K562 (cell line): ENCODE measurements at regions not wholly inside any gene's neighbourhood (a gene's known extent, or its start where the extent isn't known, plus 50 kb on each side); places are given as distances from the start of the nearest gene placed in this dataset.

Source experiments
- ATAC-seq: fragments of 200-7000 bp; cut with Tn5 transposase; 3 replicates; pipeline ENCODE4 v1.9.1; 2020; ENCODE audit warnings: moderate library complexity
- BruUV-seq: library from RNA; stranded (reverse); fragments of 400-500 nt; replicated peaks from 2 replicates; lab custom pipeline; 2021; lab: Mats Ljungman, UMichigan
- CTCF ChIA-PET: fragments of 300-600 bp; formaldehyde crosslinking; extraction: SDS; loops from one replicate; lab custom pipeline; 2021; ENCODE audit warnings: low intra/inter-chr PET ratio; lab: Yijun Ruan, JAX
- POLR2A ChIA-PET: fragments of 300-600, 350-650 bp; sonication (Branson Sonifier 250); formaldehyde crosslinking; extraction: SDS; loops from one replicate; lab custom pipeline; 2021; ENCODE audit warnings: antibody characterized with exemption, inconsistent platforms; lab: Yijun Ruan, JAX
- DNase-seq, 4 experiments: peaks; one replicate each; pipeline versions ENCODE4 v3.0.0 to v3.0.0-alpha.2; 2011 to 2018; ENCODE audit warnings: low spot score in 3 of 4, mixed read lengths in 3 of 4; ENCODE audit errors: extremely low read depth in 1 of 4
- FAIRE-seq: peaks from 2 replicates; lab custom pipeline; 2011; peaks lifted over from hg19 to GRCh38; lab: Jason Lieb, UNC
- H2AFZ ChIP-seq: 2 replicates; pipeline ENCODE4 v1.6.0; 2011; ENCODE audit warnings: low read depth, low read length, control low read depth, inconsistent platforms
- H3K27ac ChIP-seq: fragments of 200-600 bp; 3 replicates; pipeline ENCODE4 v1.8.0; 2011; ENCODE audit warnings: low read depth, mild to moderate bottlenecking, control low read depth, inconsistent platforms, low read length, moderate library complexity, mixed read lengths; ENCODE audit errors: extremely low read depth
- H3K27me3 ChIP-seq, 2 experiments: fragments of 300-600 bp in 1 of 2; 2 replicates in 1 of 2; 3 replicates in 1 of 2; pipeline versions ENCODE4 v1.6.0 to v1.8.0; 2011; ENCODE audit warnings: inconsistent platforms in 2 of 2, low read length in 2 of 2, mild to moderate bottlenecking in 1 of 2, mixed read lengths in 1 of 2, moderate library complexity in 1 of 2; ENCODE audit not compliant: control insufficient read depth in 2 of 2, insufficient read depth in 2 of 2
- H3K36me3 ChIP-seq: fragments of 300-600 bp; 3 replicates; pipeline ENCODE4 v1.8.0; 2011; ENCODE audit warnings: mild to moderate bottlenecking, low read length, inconsistent platforms; ENCODE audit not compliant: control insufficient read depth, insufficient read depth
- H3K4me1 ChIP-seq, 2 experiments: fragments of 200-600 bp in 1 of 2; replicated peaks in 1 of 2; 2 replicates in 1 of 2; 3 replicates in 1 of 2; pipeline versions ENCODE4 v1.5.1 to v1.8.0; 2011; ENCODE audit warnings: inconsistent platforms in 2 of 2, low read length in 2 of 2, mild to moderate bottlenecking in 1 of 2, mixed read lengths in 1 of 2, moderate library complexity in 1 of 2; ENCODE audit not compliant: control insufficient read depth in 2 of 2, insufficient read depth in 2 of 2
- H3K4me2 ChIP-seq: 2 replicates; pipeline ENCODE4 v1.6.1; 2011; ENCODE audit warnings: low read length, control low read depth, inconsistent platforms, mixed read lengths; ENCODE audit not compliant: insufficient read depth
- H3K4me3 ChIP-seq: fragments of 200-600 bp; sonication (generic), shearing (Covaris generic); 2 replicates; pipeline ENCODE4 v1.5.1; 2016; ENCODE audit warnings: control low read depth, inconsistent platforms
- H3K79me2 ChIP-seq: fragments of 200-600 bp; 3 replicates; pipeline ENCODE4 v1.8.0; 2011; ENCODE audit warnings: low read length, inconsistent platforms; ENCODE audit not compliant: control insufficient read depth, insufficient read depth
- H3K9ac ChIP-seq, 2 experiments: 2 replicates each; pipeline versions ENCODE4 v1.6.0 to v1.6.1; 2011; ENCODE audit warnings: low read depth in 2 of 2, low read length in 2 of 2, control low read depth in 1 of 2, inconsistent platforms in 1 of 2, mild to moderate bottlenecking in 1 of 2, mixed read lengths in 1 of 2; ENCODE audit not compliant: insufficient read depth in 1 of 2
- H3K9me1 ChIP-seq: one replicate; pipeline ENCODE4 v1.6.0; 2011; ENCODE audit warnings: inconsistent platforms, mild to moderate bottlenecking, low read length, moderate library complexity; ENCODE audit not compliant: control insufficient read depth, insufficient read depth
- H3K9me3 ChIP-seq: replicated peaks from 2 replicates; pipeline ENCODE4 v1.5.1; 2011; ENCODE audit warnings: low read depth, low read length, inconsistent platforms; ENCODE audit not compliant: control insufficient read depth, insufficient read depth
- H4K20me1 ChIP-seq: replicated peaks from 2 replicates; pipeline ENCODE4 v1.6.1; 2011; ENCODE audit warnings: low read length, inconsistent platforms, mixed read lengths; ENCODE audit not compliant: control insufficient read depth, insufficient read depth
- FIP1L1 ChIP-seq: fragments of 200-400 bp; formaldehyde crosslinking; IDR thresholded peaks from 2 replicates; pipeline ENCODE4 v1.6.1; 2018; ENCODE audit warnings: mild to moderate bottlenecking, low read depth, low read length; ENCODE audit not compliant: poor library complexity, severe bottlenecking
- FOSL1 ChIP-seq: fragments of 200-800 bp; sonication (Bioruptor generic); conservative IDR thresholded peaks from 2 replicates; pipeline ENCODE4 v1.6.1; 2016; ENCODE audit warnings: missing genetic modification characterization, missing compliant biosample characterization
- GABPA ChIP-seq: fragments of 200-800 bp; sonication (Bioruptor generic); conservative IDR thresholded peaks from 2 replicates; pipeline ENCODE4 v1.6.1; 2016; ENCODE audit warnings: low read depth, missing genetic modification characterization, missing compliant biosample characterization
- GTF2F1 ChIP-seq: IDR thresholded peaks from 2 replicates; pipeline ENCODE4 v1.6.1; 2011; ENCODE audit warnings: low read depth, low read length, improper control_type of control experiment
- MXI1 ChIP-seq: IDR thresholded peaks from 2 replicates; pipeline ENCODE4 v1.6.1; 2011; ENCODE audit warnings: low read depth, mild to moderate bottlenecking, improper control_type of control experiment, low read length
- NR2F6 ChIP-seq: fragments of 450-650 bp; formaldehyde crosslinking; IDR thresholded peaks from 2 replicates; pipeline ENCODE4 v1.4.0; 2020; ENCODE audit warnings: mild to moderate bottlenecking
- RB1 ChIP-seq: fragments of 450-650 bp; IDR thresholded peaks from 2 replicates; pipeline ENCODE4 v1.6.1; 2017; ENCODE audit warnings: low read depth, mild to moderate bottlenecking
- RBM14 ChIP-seq: fragments of 200-400 bp; formaldehyde crosslinking; IDR thresholded peaks from 2 replicates; pipeline ENCODE4 v1.6.1; 2018; ENCODE audit warnings: low read depth, mild to moderate bottlenecking, low read length, moderate library complexity, borderline replicate concordance; ENCODE audit not compliant: insufficient read depth
- RUNX1 ChIP-seq: sonication (generic); IDR thresholded peaks from 2 replicates; pipeline ENCODE4 v1.6.1; 2016; ENCODE audit warnings: antibody characterized with exemption, low read depth
- SETDB1 ChIP-seq: IDR thresholded peaks from one replicate; pipeline ENCODE4 v1.6.1; 2012; ENCODE audit warnings: low read length, control low read depth, inconsistent platforms
- ZBTB8A ChIP-seq: fragments of 450-650 bp; IDR thresholded peaks from 2 replicates; pipeline ENCODE4 v1.6.1; 2018; ENCODE audit warnings: mild to moderate bottlenecking, moderate library complexity; ENCODE audit not compliant: partially characterized antibody
- ZKSCAN3 ChIP-seq: fragments of 250-450 bp; sonication (Bioruptor Pico); IDR thresholded peaks from 2 replicates; pipeline ENCODE4 v1.4.0; 2020
- ZNF146 ChIP-seq: IDR thresholded peaks from one replicate; pipeline ENCODE4 v1.6.1; 2018; ENCODE audit warnings: missing compliant biosample characterization; ENCODE audit not compliant: unreplicated experiment
- ZNF717 ChIP-seq: fragments of 250-450 bp; sonication (Bioruptor Pico); IDR thresholded peaks from 2 replicates; pipeline ENCODE4 v1.5.0; 2021
- ZNF780A ChIP-seq: fragments of 250-450 bp; sonication (Bioruptor Pico); IDR thresholded peaks from 2 replicates; pipeline ENCODE4 v1.5.0; 2021; ENCODE audit warnings: mild to moderate bottlenecking
- ZSCAN32 ChIP-seq: fragments of 450-650 bp; formaldehyde crosslinking; IDR thresholded peaks from 2 replicates; pipeline ENCODE4 v1.4.0; 2020; ENCODE audit warnings: mild to moderate bottlenecking, moderate library complexity
- WGBS: fragments of 100-300 bp; shearing (Covaris generic); methylation state at CpG from one replicate; pipeline ENCODE4 v1.1.6; 2016; ENCODE audit warnings: low coverage, mixed read lengths; ENCODE audit not compliant: insufficient coverage; ENCODE audit errors: missing lambda C conversion rate; 5-methylcytosine and 5-hydroxymethylcytosine counted together
- in situ Hi-C: fragments of 300-500 bp; cut with MboI; formaldehyde crosslinking; loops from 4 replicates; pipeline ENCODE4 v1.15.0; 2018; ENCODE audit warnings: inconsistent platforms, mixed read lengths
- intact Hi-C: fragments of 100-400 bp; cut with micrococcal nuclease; formaldehyde crosslinking; loops from 2 replicates; pipeline ENCODE4 v1.14.2; 2022
- TF ChIP-seq, protein P1 (sequence below), 3 experiments: IDR thresholded peaks in 2 of 3; conservative IDR thresholded peaks in 1 of 3; 2 replicates each; pipeline ENCODE4 v1.5.1; 2011 to 2012; ENCODE audit warnings: low read length in 3 of 3, mild to moderate bottlenecking in 3 of 3, control low read depth in 2 of 3, improper control_type of control experiment in 1 of 3, inconsistent platforms in 1 of 3, low read depth in 1 of 3, mixed read lengths in 1 of 3, moderate library complexity in 1 of 3; ENCODE audit not compliant: insufficient read depth in 2 of 3
- TF ChIP-seq, protein P2 (sequence below): fragments of 200-800 bp; sonication (Bioruptor generic); IDR thresholded peaks from 2 replicates; pipeline ENCODE4 v1.6.1; 2017; ENCODE audit warnings: missing genetic modification characterization, missing compliant biosample characterization

DNA sequence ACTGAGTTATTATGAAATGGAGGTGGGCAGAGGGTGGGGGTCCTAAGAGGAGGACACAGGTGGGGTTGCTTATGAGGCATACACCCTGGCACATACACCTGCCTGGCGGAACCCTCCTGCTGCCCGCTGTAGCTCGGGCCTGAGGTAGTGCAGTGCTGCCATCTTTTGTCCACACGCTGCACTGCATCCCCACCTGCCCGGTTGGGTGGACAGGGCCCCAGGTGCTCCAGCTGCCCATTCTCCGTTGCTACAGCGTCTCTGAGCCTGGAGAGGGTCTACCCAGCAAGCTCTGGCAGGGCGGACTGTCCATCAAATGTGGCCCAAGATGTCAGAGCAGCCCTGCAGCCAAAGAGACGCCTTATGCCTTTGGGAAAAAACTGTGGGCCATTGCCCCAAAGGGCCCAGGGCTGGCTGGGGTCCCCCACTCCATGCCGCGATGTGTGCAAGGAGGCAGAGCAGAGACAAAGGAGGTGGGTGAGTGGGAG lies 131.2 kb downstream of the BUD13 start (continued):
- TF ChIP-seq RB1 (0 out of 2 replicates have a peak, but pooled peaks have one; percentile 22), ZNF717 (CRISPR knock-in tag) (no peak), SETDB1 (no peak)
- TF ChIP-seq, protein P1, sequence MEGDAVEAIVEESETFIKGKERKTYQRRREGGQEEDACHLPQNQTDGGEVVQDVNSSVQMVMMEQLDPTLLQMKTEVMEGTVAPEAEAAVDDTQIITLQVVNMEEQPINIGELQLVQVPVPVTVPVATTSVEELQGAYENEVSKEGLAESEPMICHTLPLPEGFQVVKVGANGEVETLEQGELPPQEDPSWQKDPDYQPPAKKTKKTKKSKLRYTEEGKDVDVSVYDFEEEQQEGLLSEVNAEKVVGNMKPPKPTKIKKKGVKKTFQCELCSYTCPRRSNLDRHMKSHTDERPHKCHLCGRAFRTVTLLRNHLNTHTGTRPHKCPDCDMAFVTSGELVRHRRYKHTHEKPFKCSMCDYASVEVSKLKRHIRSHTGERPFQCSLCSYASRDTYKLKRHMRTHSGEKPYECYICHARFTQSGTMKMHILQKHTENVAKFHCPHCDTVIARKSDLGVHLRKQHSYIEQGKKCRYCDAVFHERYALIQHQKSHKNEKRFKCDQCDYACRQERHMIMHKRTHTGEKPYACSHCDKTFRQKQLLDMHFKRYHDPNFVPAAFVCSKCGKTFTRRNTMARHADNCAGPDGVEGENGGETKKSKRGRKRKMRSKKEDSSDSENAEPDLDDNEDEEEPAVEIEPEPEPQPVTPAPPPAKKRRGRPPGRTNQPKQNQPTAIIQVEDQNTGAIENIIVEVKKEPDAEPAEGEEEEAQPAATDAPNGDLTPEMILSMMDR (IDR thresholded peaks at IDR 0.05 in 2 of 3, conservative IDR thresholded peaks at IDR 0.05 in 1 of 3; ENCODE audit: insufficient read depth in 2 of 3, low read depth in 1 of 3, low read length in 3 of 3), result peak; percentile 76 to 87 (median 77)
- TF ChIP-seq, protein P2, sequence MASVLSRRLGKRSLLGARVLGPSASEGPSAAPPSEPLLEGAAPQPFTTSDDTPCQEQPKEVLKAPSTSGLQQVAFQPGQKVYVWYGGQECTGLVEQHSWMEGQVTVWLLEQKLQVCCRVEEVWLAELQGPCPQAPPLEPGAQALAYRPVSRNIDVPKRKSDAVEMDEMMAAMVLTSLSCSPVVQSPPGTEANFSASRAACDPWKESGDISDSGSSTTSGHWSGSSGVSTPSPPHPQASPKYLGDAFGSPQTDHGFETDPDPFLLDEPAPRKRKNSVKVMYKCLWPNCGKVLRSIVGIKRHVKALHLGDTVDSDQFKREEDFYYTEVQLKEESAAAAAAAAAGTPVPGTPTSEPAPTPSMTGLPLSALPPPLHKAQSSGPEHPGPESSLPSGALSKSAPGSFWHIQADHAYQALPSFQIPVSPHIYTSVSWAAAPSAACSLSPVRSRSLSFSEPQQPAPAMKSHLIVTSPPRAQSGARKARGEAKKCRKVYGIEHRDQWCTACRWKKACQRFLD, result no peak

DNA sequence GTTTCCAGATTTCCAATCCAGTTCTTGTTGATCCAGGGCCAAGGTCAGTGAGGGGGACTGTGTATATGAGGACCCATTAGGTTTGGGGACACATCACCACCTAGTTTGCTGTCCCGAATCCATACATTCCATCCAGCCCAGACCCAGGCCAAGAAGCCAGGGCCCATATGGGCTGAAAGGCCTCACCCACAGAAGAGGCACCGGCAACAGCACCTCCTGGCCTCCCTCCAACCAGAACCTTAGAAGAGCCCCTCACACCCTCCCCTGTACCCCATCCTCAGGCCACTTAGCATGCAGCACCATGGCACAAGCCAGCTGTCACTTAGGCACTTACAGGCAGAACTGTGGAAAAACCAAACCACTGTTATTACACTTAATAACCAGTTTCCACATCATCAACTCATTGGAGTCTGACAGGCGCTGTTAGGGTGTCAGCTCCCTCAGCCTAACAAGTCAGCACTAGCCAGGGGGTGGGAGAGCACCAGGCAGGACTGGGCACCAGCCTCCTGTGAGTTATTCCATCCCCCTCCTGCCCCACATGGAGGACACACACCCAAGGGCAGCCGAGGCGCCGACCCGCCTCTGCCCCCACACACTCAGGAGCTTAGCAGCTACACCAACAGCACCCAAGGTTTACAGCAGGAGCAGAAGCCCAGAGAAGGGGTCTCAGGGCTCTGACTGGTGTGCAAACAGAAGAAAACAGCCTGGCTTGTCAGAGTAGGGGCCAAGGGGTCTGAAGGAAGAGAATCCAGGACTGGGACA lies 132.0 kb downstream of the BUD13 start:
- H3K36me3 ChIP-seq, result no peaks in the 10 kb centered on the region
- H3K79me2 ChIP-seq, result no peaks in the 10 kb centered on the region
- peaks cover 0 to 9% of the 10 kb centered on the region in 2 experiments; a peak in 3 of 5 replicates for H3K27me3 ChIP-seq
- H4K20me1 ChIP-seq, result peaks cover 10% of the 10 kb centered on the region; the same call in 1 of the 2 replicates
- H3K27ac ChIP-seq, result no peak overlapping the region
- ATAC-seq (no peak), DNase-seq (no peak), FAIRE-seq (no peak)
- H3K4me1 ChIP-seq, result no peaks in the 10 kb centered on the region
- no peak overlapping the region for H3K4me3 ChIP-seq
- CTCF ChIA-PET, result interaction anchor here (1.2 kb wide), 1 partner anchor 127 kb away, joined by 4 read pairs; no protein-coding TSS in a partner anchor
- no peak overlapping the region for H2AFZ ChIP-seq
- in situ Hi-C loops (no loop called here), intact Hi-C loops (loop anchor here (1.0 to 10.0 kb wide), 4 partner anchors 51 to 286 kb away; no protein-coding TSS in a partner anchor)
- POLR2A ChIA-PET, result no interaction called here
- no peak overlapping the region for H3K4me2 ChIP-seq
- H3K9ac ChIP-seq, result no peak overlapping the region
- BruUV-seq, result no TSS peak
- H3K9me1 ChIP-seq, result no peaks in the 10 kb centered on the region
- WGBS, result 0% methylated on average over 7 of the region's 7 CpGs
- H3K9me3 ChIP-seq, result no peaks in the 10 kb centered on the region
- TF ChIP-seq ZKSCAN3 (CRISPR knock-in tag) (no peak), GTF2F1 (no peak), ZSCAN32 (CRISPR knock-in tag) (no peak), RBM14 (no peak), GABPA (tag) (no peak), ZNF780A (CRISPR knock-in tag) (no peak), RUNX1 (no peak), NR2F6 (CRISPR knock-in tag) (no peak), FOSL1 (no peak), ZNF146 (no peak), MXI1 (no peak), FIP1L1 (no peak), ZBTB8A (no peak)
